ENCODE measurements at regions not wholly inside any gene's neighbourhood (a gene's known extent, or its start where the extent isn't known, plus 50 kb on each side); places are given as distances from the start of the nearest gene placed in this dataset.

- Histone ChIP-seq H3K9ac (ENCODE audit: insufficient read depth, low read depth, low read length) (no peak overlapping the region), H3K4me2 (ENCODE audit: low read depth, low read length) (no peak overlapping the region), H3K4me1 (ENCODE audit: insufficient read depth, low read length) (no peaks in the 10 kb centered on the region), H3K79me2 (ENCODE audit: insufficient read depth, low read length) (no peaks in the 10 kb centered on the region), H2AFZ (ENCODE audit: low read length) (no peak overlapping the region), H4K20me1 (ENCODE audit: insufficient read depth, low read length) (no peaks in the 10 kb centered on the region), H3K36me3 (replicated peaks in 1 of 2; ENCODE audit: control insufficient read depth in 1 of 2, insufficient read depth in 2 of 2, low read length in 2 of 2) (no peaks in the 10 kb centered on the region), H3K27me3 (ENCODE audit: control insufficient read depth in 1 of 2, insufficient read depth in 2 of 2, low read length in 2 of 2) (peaks cover 0 to 3% of the 10 kb centered on the region in 2 experiments; a peak in 1 of 5 replicates), H3K27ac (ENCODE audit: extremely low read length, insufficient read depth, low read length) (no peak overlapping the region), H3K9me3 (ENCODE audit: low read length) (no peaks in the 10 kb centered on the region), H3K4me3 (replicated peaks in 1 of 3; ENCODE audit: insufficient read depth in 1 of 3, low read depth in 2 of 3, low read length in 3 of 3) (no peak overlapping the region)
- in situ Hi-C loops (cut with HindIII; ENCODE audit: extremely low pct_ligation_motif_present, low pct_unique_long_range_greater_than_20kb) (no loop called here), intact Hi-C loops (cut with micrococcal nuclease; ENCODE audit: unreplicated experiment) (no loop called here)
- no TSS peak for BruUV-seq (replicated peaks)
- FAIRE-seq (no peak), ATAC-seq (no peak), DNase-seq (ENCODE audit: low spot score) (no peak)
- TF ChIP-seq ATRX (CRISPR knock-in tag; IDR thresholded peaks at IDR 0.05; ENCODE audit: borderline replicate concordance) (no peak), ZNF720 (CRISPR knock-in tag; IDR thresholded peaks at IDR 0.05) (no peak), ZNF567 (CRISPR knock-in tag; IDR thresholded peaks at IDR 0.05; ENCODE audit: borderline replicate concordance) (no peak), KLF11 (CRISPR knock-in tag; IDR thresholded peaks at IDR 0.05) (no peak), ZNF260 (CRISPR knock-in tag; IDR thresholded peaks at IDR 0.05; ENCODE audit: borderline replicate concordance, low read depth) (no peak), KLF9 (CRISPR knock-in tag; IDR thresholded peaks at IDR 0.05; ENCODE audit: low read depth) (no peak), ZNF343 (CRISPR knock-in tag; IDR thresholded peaks at IDR 0.05) (no peak), IKZF5 (CRISPR knock-in tag; IDR thresholded peaks at IDR 0.05) (no peak), POLR2A (IDR thresholded peaks at IDR 0.05; ENCODE audit: insufficient read depth in 1 of 2, low read depth in 2 of 2, low read length in 2 of 2) (no peak), ZNF530 (CRISPR knock-in tag; IDR thresholded peaks at IDR 0.05; ENCODE audit: low read depth) (no peak), ZXDC (CRISPR knock-in tag; IDR thresholded peaks at IDR 0.05) (no peak), ZBTB33 (CRISPR knock-in tag; IDR thresholded peaks at IDR 0.05) (no peak), RNF2 (conservative IDR thresholded peaks at IDR 0.05; ENCODE audit: low read depth) (no peak), THAP9 (CRISPR knock-in tag; IDR thresholded peaks at IDR 0.05; ENCODE audit: borderline replicate concordance) (no peak)
- ChIA-PET POLR2A (no interaction called here), CTCF (ENCODE audit: low intra/inter-chr PET ratio, low total read pairs) (no interaction called here)
Measured at GRCh38 chr9:99712214-99712613, 109.5 kb upstream of the NR4A3 start.
